Hepatocyte (in vitro differentiated cells): ENCODE measurements at regions not wholly inside any gene's neighbourhood (a gene's known extent, or its start where the extent isn't known, plus 50 kb on each side); places are given as distances from the start of the nearest gene placed in this dataset.

Experiments used
- DNase-seq: peaks from one replicate; pipeline ENCODE4 v3.0.0-alpha.2; 2016; ENCODE audit warnings: low spot score
- H2AFZ ChIP-seq: fragments of 200-600 bp; sonication (generic); 2 replicates; pipeline ENCODE4 v1.6.0; 2016; ENCODE audit warnings: antibody characterized with exemption, mild to moderate bottlenecking
- H3K27ac ChIP-seq: fragments of 200-600 bp; sonication (generic); 2 replicates; pipeline ENCODE4 v1.5.1; 2016; ENCODE audit warnings: mild to moderate bottlenecking
- H3K27me3 ChIP-seq: fragments of 200-600 bp; sonication (generic); 2 replicates; pipeline ENCODE4 v1.6.1; 2016
- H3K36me3 ChIP-seq: fragments of 200-600 bp; sonication (generic); replicated peaks from 2 replicates; pipeline ENCODE4 v1.5.1; 2016; ENCODE audit warnings: low read depth; ENCODE audit not compliant: insufficient read depth
- H3K4me1 ChIP-seq: fragments of 200-600 bp; sonication (generic); 2 replicates; pipeline ENCODE4 v1.5.1; 2016; ENCODE audit warnings: mild to moderate bottlenecking, moderate library complexity; ENCODE audit not compliant: insufficient read depth
- H3K4me2 ChIP-seq: fragments of 200-600 bp; sonication (generic); 2 replicates; pipeline ENCODE4 v1.6.0; 2016
- H3K4me3 ChIP-seq: fragments of 200-600 bp; sonication (generic); 2 replicates; pipeline ENCODE4 v1.5.1; 2016; ENCODE audit warnings: mild to moderate bottlenecking
- H3K79me2 ChIP-seq: fragments of 200-600 bp; sonication (generic); 2 replicates; pipeline ENCODE4 v1.6.0; 2017; ENCODE audit warnings: mild to moderate bottlenecking
- H3K9me2 ChIP-seq: fragments of 200-600 bp; sonication (generic); replicated peaks from 2 replicates; pipeline ENCODE4 v1.6.0; 2017; ENCODE audit warnings: mild to moderate bottlenecking; ENCODE audit not compliant: insufficient read depth
- H3K9me3 ChIP-seq: fragments of 200-600 bp; sonication (generic); 2 replicates; pipeline ENCODE4 v1.5.1; 2016; ENCODE audit warnings: low read depth, mild to moderate bottlenecking
- H4K20me1 ChIP-seq: fragments of 200-600 bp; sonication (generic); 2 replicates; pipeline ENCODE4 v1.6.0; 2016; ENCODE audit warnings: mild to moderate bottlenecking; ENCODE audit not compliant: insufficient read depth, poor library complexity, severe bottlenecking
- CTCF ChIP-seq: fragments of 200-600 bp; sonication (generic); IDR thresholded peaks from 2 replicates; pipeline ENCODE4 v1.5.1; 2016; ENCODE audit warnings: antibody characterized with exemption, mild to moderate bottlenecking; ENCODE audit not compliant: poor library complexity
- EZH2 ChIP-seq: fragments of 200-600 bp; sonication (generic); IDR thresholded peaks from 2 replicates; pipeline ENCODE4 v1.6.1; 2016; ENCODE audit warnings: antibody characterized with exemption, mild to moderate bottlenecking, borderline replicate concordance
- EZH2phosphoT487 ChIP-seq: fragments of 200-600 bp; sonication (generic); IDR thresholded peaks from one replicate; pipeline ENCODE4 v1.6.1; 2018; ENCODE audit warnings: antibody characterized with exemption, mild to moderate bottlenecking, low read depth, moderate library complexity; ENCODE audit not compliant: unreplicated experiment, severe bottlenecking
- WGBS: methylation state at CpG from one replicate; pipeline ENCODE4 v1.1.6; 2016; ENCODE audit warnings: low lambda C conversion rate; ENCODE audit errors: missing lambda C conversion rate; 5-methylcytosine and 5-hydroxymethylcytosine counted together

DNA sequence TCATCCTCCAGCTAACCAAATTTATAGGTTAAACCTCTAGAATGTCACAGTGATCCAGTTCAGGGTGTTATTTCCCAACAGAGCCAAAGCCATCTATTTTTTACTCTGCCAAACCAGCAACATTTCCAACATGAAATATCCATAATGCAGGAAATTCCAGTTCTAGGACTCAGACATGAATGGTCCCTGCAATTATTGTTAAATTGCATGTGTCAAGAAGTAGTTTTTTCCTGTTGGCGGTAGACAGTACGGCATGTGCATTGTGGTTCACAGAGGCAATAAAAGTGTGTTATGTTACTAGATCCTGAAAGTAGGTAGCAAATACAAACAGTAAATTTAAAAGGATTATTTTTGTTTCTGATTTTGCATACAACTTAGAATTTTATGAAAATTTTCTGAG is 215.7 kb upstream of the THBS1 start:
- 96% methylated on average over 2 of the region's 2 CpGs for WGBS
- DNase-seq, result no peak
- no peaks in the 10 kb centered on the region for H3K27me3 ChIP-seq
- H3K27ac ChIP-seq, result no peak overlapping the region
- no peak overlapping the region for H2AFZ ChIP-seq
- no peaks in the 10 kb centered on the region for H3K9me3 ChIP-seq
- H3K79me2 ChIP-seq, result no peaks in the 10 kb centered on the region
- TF ChIP-seq CTCF (no peak), EZH2phosphoT487 (no peak), EZH2 (no peak)
- no peaks in the 10 kb centered on the region for H4K20me1 ChIP-seq
- no peaks in the 10 kb centered on the region for H3K36me3 ChIP-seq
- no peak overlapping the region for H3K4me2 ChIP-seq
- no peaks in the 10 kb centered on the region for H3K9me2 ChIP-seq
- no peak overlapping the region for H3K4me3 ChIP-seq
- peaks cover 7% of the 10 kb centered on the region for H3K4me1 ChIP-seq

DNA sequence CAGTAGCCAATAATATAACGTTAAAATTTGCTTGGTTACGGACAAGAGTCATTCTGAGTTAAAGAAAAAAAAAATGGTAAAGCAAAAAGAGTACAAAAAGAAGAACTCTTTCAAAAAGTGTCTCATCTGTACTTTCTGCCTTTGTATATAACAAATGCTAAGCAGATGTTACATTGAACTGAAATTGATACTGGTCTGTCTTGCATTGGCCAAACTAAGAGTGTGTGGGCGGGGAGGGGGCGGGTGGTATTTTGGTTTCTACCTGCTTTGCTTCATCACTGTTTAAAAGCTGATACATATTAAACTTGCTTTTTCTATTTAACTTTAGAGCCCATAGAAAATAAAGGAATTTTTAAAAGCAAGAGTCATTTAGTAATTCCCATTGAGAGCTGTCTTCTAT is 215.0 kb upstream of the THBS1 start:
- 83% methylated on average over 4 of the region's 4 CpGs for WGBS
- Histone ChIP-seq H3K9me2 (no peaks in the 10 kb centered on the region), H4K20me1 (no peaks in the 10 kb centered on the region), H3K27me3 (no peaks in the 10 kb centered on the region), H3K79me2 (no peaks in the 10 kb centered on the region), H3K4me3 (no peak overlapping the region), H3K27ac (no peak overlapping the region), H2AFZ (no peak overlapping the region), H3K36me3 (no peaks in the 10 kb centered on the region), H3K4me2 (no peak overlapping the region), H3K4me1 (peaks cover 7% of the 10 kb centered on the region), H3K9me3 (no peaks in the 10 kb centered on the region)
- TF ChIP-seq CTCF (no peak), EZH2 (no peak), EZH2phosphoT487 (no peak)
- DNase-seq, result no peak

DNA sequence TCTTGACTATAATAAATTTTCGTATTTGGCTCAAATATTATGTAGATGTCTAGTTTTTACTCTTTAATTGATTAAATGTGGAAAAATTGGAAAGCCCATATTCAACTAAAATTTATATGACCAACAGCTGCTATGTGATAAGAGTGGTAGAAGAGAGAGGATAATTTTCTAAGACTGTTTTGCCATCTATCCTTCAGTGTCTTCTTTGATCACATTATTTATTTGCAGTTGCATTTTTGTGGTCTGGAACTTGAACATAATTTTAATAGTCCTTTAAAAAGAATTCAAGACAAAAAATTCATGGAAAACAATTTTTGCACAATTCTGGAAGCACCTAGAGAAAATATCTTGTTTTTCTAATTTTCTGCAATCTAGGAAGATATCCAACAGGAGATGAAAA is 213.3 kb upstream of the THBS1 start:
- H4K20me1 ChIP-seq, result no peaks in the 10 kb centered on the region
- TF ChIP-seq EZH2 (no peak), EZH2phosphoT487 (no peak), CTCF (no peak)
- 97% methylated on average over 1 of the region's 1 CpG for WGBS
- H3K27me3 ChIP-seq, result no peaks in the 10 kb centered on the region
- H3K36me3 ChIP-seq, result no peaks in the 10 kb centered on the region
- DNase-seq, result no peak
- H3K79me2 ChIP-seq, result no peaks in the 10 kb centered on the region
- H3K4me2 ChIP-seq, result no peak overlapping the region
- no peak overlapping the region for H3K27ac ChIP-seq
- H2AFZ ChIP-seq, result no peak overlapping the region
- H3K9me2 ChIP-seq, result no peaks in the 10 kb centered on the region
- H3K9me3 ChIP-seq, result peaks cover 3% of the 10 kb centered on the region
- peaks cover 7% of the 10 kb centered on the region for H3K4me1 ChIP-seq
- no peak overlapping the region for H3K4me3 ChIP-seq

- WGBS, result 100% methylated on average over 1 of the region's 1 CpG
Measured at GRCh38 chr15:39369768-39370167, 211.1 kb upstream of the THBS1 start.

More at GRCh38 chr15:39369768-39370167, 211.1 kb upstream of the THBS1 start:
- H4K20me1 ChIP-seq, result no peaks in the 10 kb centered on the region
- H3K79me2 ChIP-seq, result no peaks in the 10 kb centered on the region
- no peaks in the 10 kb centered on the region for H3K36me3 ChIP-seq
- H3K9me2 ChIP-seq, result no peaks in the 10 kb centered on the region
- no peak for TF ChIP-seq EZH2
- no peak for TF ChIP-seq CTCF
- no peak for TF ChIP-seq EZH2phosphoT487
- no peak for DNase-seq
- H3K4me3 ChIP-seq, result no peak overlapping the region
- no peaks in the 10 kb centered on the region for H3K4me1 ChIP-seq
- no peak overlapping the region for H3K27ac ChIP-seq
- no peak overlapping the region for H3K4me2 ChIP-seq
- peaks cover 3% of the 10 kb centered on the region for H3K9me3 ChIP-seq
- H3K27me3 ChIP-seq, result no peaks in the 10 kb centered on the region
- no peak overlapping the region for H2AFZ ChIP-seq
